DOHH2 (cell line): ENCODE measurements at regions not wholly inside any gene's neighbourhood (a gene's known extent, or its start where the extent isn't known, plus 50 kb on each side); places are given as distances from the start of the nearest gene placed in this dataset.

Experiments
- H3F3A ChIP-seq: fragments of 200-600 bp; sonication (generic), shearing (Covaris generic); 2 replicates; pipeline ENCODE4 v1.6.0; 2016; ENCODE audit warnings: antibody characterized with exemption, mild to moderate bottlenecking; ENCODE audit not compliant: control insufficient read depth, insufficient read depth
- H3K27ac ChIP-seq: fragments of 200-600 bp; sonication (generic); 2 replicates; pipeline ENCODE4 v1.5.1; 2014; ENCODE audit warnings: low read depth, mild to moderate bottlenecking, low read length, moderate library complexity
- H3K27me3 ChIP-seq: fragments of 200-600 bp; sonication (generic); 2 replicates; pipeline ENCODE4 v1.6.1; 2014; ENCODE audit warnings: mild to moderate bottlenecking, low read length, mixed read lengths; ENCODE audit not compliant: control insufficient read depth
- H3K36me3 ChIP-seq: fragments of 200-600 bp; sonication (generic); 2 replicates; pipeline ENCODE4 v1.6.1; 2014; ENCODE audit warnings: mild to moderate bottlenecking, low read length, moderate library complexity, mixed read lengths; ENCODE audit not compliant: control insufficient read depth
- H3K4me1 ChIP-seq: fragments of 200-600 bp; sonication (generic); 2 replicates; pipeline ENCODE4 v1.6.1; 2014; ENCODE audit warnings: mild to moderate bottlenecking, low read length, mixed read lengths; ENCODE audit not compliant: control insufficient read depth
- H3K4me2 ChIP-seq: fragments of 200-600 bp; sonication (generic); 2 replicates; pipeline ENCODE4 v1.6.0; 2014; ENCODE audit warnings: mild to moderate bottlenecking, low read length, moderate library complexity
- H3K4me3 ChIP-seq: fragments of 200-600 bp; sonication (generic); 2 replicates; pipeline ENCODE4 v1.5.1; 2014; ENCODE audit warnings: mild to moderate bottlenecking, low read length, mixed read lengths
- H3K79me2 ChIP-seq: fragments of 200-600 bp; sonication (generic); 2 replicates; pipeline ENCODE4 v1.6.1; 2014; ENCODE audit warnings: mild to moderate bottlenecking, low read length, mixed read lengths; ENCODE audit not compliant: control insufficient read depth
- H3K9me2 ChIP-seq: fragments of 200-600 bp; sonication (generic); replicated peaks from 2 replicates; pipeline ENCODE4 v1.6.1; 2014; ENCODE audit warnings: mild to moderate bottlenecking, low read length, mixed read lengths; ENCODE audit not compliant: control insufficient read depth
- H3K9me3 ChIP-seq: fragments of 200-600 bp; sonication (generic); 2 replicates; pipeline ENCODE4 v1.6.1; 2014; ENCODE audit warnings: antibody characterized with exemption, low read length, mixed read lengths; ENCODE audit not compliant: control insufficient read depth, insufficient read depth
- H4K20me1 ChIP-seq: fragments of 200-600 bp; sonication (generic); 2 replicates; pipeline ENCODE4 v1.6.0; 2014; ENCODE audit warnings: low read depth, mild to moderate bottlenecking, antibody characterized with exemption, low read length, moderate library complexity; ENCODE audit not compliant: control insufficient read depth, insufficient read depth
- EZH2phosphoT487 ChIP-seq: fragments of 200-600 bp; sonication (generic); IDR thresholded peaks from 2 replicates; pipeline ENCODE4 v1.6.1; 2017; ENCODE audit warnings: borderline replicate concordance, mild to moderate bottlenecking, antibody characterized with exemption, low read length, moderate library complexity, mixed read lengths
- TF ChIP-seq, protein P1 (sequence below): fragments of 200-600 bp; sonication (generic); IDR thresholded peaks from one replicate; pipeline ENCODE4 v1.5.1; 2014; ENCODE audit warnings: antibody characterized with exemption, mild to moderate bottlenecking, low read depth, low read length; ENCODE audit not compliant: poor library complexity, severe bottlenecking

DNA sequence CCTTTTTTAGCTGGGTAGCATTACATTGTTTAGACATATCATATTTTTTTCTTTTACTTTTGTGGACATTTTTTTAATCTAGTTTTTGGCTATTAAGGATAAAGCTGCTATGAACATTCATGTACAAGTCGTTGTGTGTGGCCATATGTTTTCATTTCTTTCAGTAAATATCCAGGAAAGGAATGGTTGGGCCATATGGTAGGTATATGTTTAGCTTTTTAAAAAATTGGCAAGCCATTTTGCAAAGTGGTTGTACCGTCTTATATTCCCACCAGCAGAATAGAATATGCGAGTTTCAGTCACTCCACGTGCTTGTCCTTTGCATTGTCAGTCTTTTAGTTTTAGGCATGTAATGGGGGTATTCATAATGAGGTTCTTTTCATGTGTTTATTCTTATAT, 106.3 kb upstream of the NOX3 start:
- H3K79me2 ChIP-seq: no peaks in the 10 kb centered on the region
- no peaks in the 10 kb centered on the region for H3K9me3 ChIP-seq
- no peaks in the 10 kb centered on the region for H3K9me2 ChIP-seq
- no peaks in the 10 kb centered on the region for H3F3A ChIP-seq
- TF ChIP-seq EZH2phosphoT487: no peak
- H3K4me3 ChIP-seq: no peak overlapping the region
- H3K27ac ChIP-seq: no peak overlapping the region
- H3K27me3 ChIP-seq: no peaks in the 10 kb centered on the region
- no peaks in the 10 kb centered on the region for H3K4me1 ChIP-seq
- H3K36me3 ChIP-seq: no peaks in the 10 kb centered on the region
- H4K20me1 ChIP-seq: no peaks in the 10 kb centered on the region
- no peak overlapping the region for H3K4me2 ChIP-seq

DNA sequence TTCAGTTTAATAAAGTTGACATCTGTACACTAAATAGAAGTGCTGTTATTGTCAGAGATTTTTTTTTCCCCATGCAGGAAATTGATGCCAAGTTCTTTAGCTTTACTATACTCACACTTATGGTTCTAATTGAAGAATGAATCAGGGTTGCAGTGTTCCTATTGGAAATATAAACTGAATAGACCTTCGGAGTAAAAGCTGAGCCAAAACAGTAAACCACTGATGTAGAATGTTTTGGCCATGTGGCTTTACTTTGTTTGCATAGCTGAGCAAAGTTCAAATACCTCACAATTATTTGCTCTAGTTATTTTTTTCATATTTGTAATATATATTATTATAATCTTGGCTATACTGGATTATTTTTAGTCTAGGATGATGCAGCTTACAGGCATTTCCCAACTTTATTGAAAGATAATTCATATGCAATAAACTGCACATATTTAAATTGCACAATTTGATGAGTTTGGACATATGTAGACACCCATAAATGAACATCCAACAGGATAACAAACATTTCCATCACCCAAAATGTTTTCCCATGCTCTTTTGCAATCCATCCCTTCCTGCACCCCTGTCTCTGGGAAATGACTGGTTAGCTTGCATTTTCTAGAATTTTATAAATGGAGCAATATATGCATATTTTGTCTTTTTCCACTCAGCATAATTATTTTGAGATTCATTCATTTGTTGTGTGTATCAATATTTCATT, 105.8 kb upstream of the NOX3 start:
- Histone ChIP-seq H3K27me3 (no peaks in the 10 kb centered on the region), H3K36me3 (no peaks in the 10 kb centered on the region), H3K9me2 (no peaks in the 10 kb centered on the region), H3K79me2 (no peaks in the 10 kb centered on the region), H3K9me3 (no peaks in the 10 kb centered on the region), H3K4me3 (no peak overlapping the region), H3K4me1 (no peaks in the 10 kb centered on the region), H3F3A (no peaks in the 10 kb centered on the region), H3K4me2 (no peak overlapping the region), H3K27ac (no peak overlapping the region), H4K20me1 (no peaks in the 10 kb centered on the region)
- TF ChIP-seq, protein P1, sequence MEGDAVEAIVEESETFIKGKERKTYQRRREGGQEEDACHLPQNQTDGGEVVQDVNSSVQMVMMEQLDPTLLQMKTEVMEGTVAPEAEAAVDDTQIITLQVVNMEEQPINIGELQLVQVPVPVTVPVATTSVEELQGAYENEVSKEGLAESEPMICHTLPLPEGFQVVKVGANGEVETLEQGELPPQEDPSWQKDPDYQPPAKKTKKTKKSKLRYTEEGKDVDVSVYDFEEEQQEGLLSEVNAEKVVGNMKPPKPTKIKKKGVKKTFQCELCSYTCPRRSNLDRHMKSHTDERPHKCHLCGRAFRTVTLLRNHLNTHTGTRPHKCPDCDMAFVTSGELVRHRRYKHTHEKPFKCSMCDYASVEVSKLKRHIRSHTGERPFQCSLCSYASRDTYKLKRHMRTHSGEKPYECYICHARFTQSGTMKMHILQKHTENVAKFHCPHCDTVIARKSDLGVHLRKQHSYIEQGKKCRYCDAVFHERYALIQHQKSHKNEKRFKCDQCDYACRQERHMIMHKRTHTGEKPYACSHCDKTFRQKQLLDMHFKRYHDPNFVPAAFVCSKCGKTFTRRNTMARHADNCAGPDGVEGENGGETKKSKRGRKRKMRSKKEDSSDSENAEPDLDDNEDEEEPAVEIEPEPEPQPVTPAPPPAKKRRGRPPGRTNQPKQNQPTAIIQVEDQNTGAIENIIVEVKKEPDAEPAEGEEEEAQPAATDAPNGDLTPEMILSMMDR: no peak

DNA sequence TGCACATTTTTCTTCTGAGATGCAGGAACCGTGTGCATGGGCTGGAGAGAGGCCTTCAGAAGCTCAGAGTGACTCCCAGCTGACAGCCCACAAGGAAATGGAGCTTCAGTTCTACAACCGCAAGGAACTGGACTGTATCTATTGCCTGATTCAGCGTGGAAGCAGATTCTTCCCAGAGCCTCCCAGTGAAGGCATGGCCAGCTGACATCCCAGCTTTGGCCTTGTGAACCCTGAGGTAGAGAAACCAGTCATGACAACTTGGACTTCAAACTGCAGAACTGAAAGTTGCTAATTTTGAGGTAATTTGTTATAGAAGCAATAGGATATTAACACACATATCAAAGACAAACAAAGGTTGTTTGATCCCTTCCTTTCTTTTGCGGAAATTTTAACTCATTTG, 94.3 kb upstream of the NOX3 start:
- H3K79me2 ChIP-seq: no peaks in the 10 kb centered on the region
- no peak overlapping the region for H3K27ac ChIP-seq
- no peak overlapping the region for H3K4me3 ChIP-seq
- no peaks in the 10 kb centered on the region for H4K20me1 ChIP-seq
- TF ChIP-seq, protein P1: no peak
- H3K4me1 ChIP-seq: no peaks in the 10 kb centered on the region
- H3K9me3 ChIP-seq: no peaks in the 10 kb centered on the region
- H3K27me3 ChIP-seq: no peaks in the 10 kb centered on the region
- H3F3A ChIP-seq: no peaks in the 10 kb centered on the region
- no peak overlapping the region for H3K4me2 ChIP-seq
- H3K36me3 ChIP-seq: no peaks in the 10 kb centered on the region
- H3K9me2 ChIP-seq: no peaks in the 10 kb centered on the region

DNA sequence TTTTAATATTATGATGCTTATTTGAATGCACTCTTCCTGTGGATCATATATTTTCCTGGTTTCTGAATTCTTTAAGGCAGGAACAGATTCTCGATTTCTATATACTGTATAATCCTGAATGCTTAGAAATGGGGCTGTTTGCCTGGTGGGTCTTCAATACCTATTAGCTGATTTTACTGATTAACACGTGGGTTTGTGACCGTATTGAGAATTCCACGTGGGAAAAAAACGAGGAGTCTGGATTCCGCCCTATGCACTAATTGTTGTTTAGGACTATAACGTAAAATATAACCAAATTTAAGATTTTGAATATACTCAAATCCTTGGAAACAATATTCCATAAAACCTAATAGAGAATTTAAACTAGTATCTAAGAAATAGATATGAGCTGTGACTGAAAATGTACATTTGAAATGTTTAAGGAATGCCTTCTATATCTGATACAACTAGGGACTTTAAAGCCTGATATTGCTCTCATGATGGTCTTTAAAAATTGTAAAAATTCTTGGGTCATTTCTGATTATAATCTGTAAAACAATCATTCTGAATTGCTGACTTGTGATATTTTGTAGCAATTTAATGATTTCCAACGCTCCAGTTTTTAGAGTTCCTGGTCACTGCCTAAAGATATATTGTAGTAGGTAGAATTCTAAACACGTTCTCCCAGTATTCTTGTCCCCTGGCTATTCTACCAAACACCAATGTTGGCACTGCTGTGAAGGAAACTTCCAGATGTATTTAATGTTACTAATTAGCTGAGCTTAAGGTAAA, 93.6 kb upstream of the NOX3 start:
- no peaks in the 10 kb centered on the region for H3K79me2 ChIP-seq
- H3K9me3 ChIP-seq: no peaks in the 10 kb centered on the region
- H3K4me1 ChIP-seq: no peaks in the 10 kb centered on the region
- no peaks in the 10 kb centered on the region for H4K20me1 ChIP-seq
- H3K9me2 ChIP-seq: no peaks in the 10 kb centered on the region
- H3K4me3 ChIP-seq: no peak overlapping the region
- H3F3A ChIP-seq: no peaks in the 10 kb centered on the region
- H3K27me3 ChIP-seq: no peaks in the 10 kb centered on the region
- TF ChIP-seq, protein P1: no peak
- TF ChIP-seq EZH2phosphoT487: no peak
- no peaks in the 10 kb centered on the region for H3K36me3 ChIP-seq
- no peak overlapping the region for H3K27ac ChIP-seq
- no peak overlapping the region for H3K4me2 ChIP-seq
